Pancreas (tissue), 10 donors: ENCODE measurements at regions not wholly inside any gene's neighbourhood (a gene's known extent, or its start where the extent isn't known, plus 50 kb on each side); places are given as distances from the start of the nearest gene placed in this dataset.

ENCODE experiments used
- ATAC-seq, 4 donors: fragments of 200-7000 bp; cut with Tn5 transposase; one replicate each; pipeline versions ENCODE4 v1.8.0 to v1.9.1; 2020; ENCODE audit warnings: mild to moderate bottlenecking in 4 of 4, moderate library complexity in 4 of 4
- DNase-seq, 6 donors: peaks; one replicate each; pipeline ENCODE4 v3.0.0-alpha.2; 2020
- FAIRE-seq: peaks from 2 replicates; lab custom pipeline; 2012; peaks lifted over from hg19 to GRCh38; lab: Jason Lieb, UNC
- H3K27ac ChIP-seq, 4 donors: fragments of 200-600 bp; sonication (generic); 1 replicate in 3 of 4; 2 replicates in 1 of 4; pipeline versions ENCODE4 v1.5.0 to v1.8.0; 2020
- H3K27me3 ChIP-seq, 4 donors: fragments of 200-600 bp; one replicate each; pipeline ENCODE4 v1.8.0; 2021
- H3K36me3 ChIP-seq, 3 donors: fragments of 200-600 bp; sonication (generic) in 1 of 3; one replicate each; pipeline versions ENCODE4 v1.5.0 to v1.8.0; 2020 to 2021
- H3K4me1 ChIP-seq, 3 donors: fragments of 200-600 bp; one replicate each; pipeline ENCODE4 v1.8.0; 2021
- H3K4me3 ChIP-seq, 4 donors: fragments of 200-600 bp; sonication (generic) in 2 of 4; one replicate each; pipeline versions ENCODE4 v1.5.0 to v1.8.0; 2020 to 2021
- H3K9me3 ChIP-seq, 4 donors: fragments of 200-600 bp; one replicate each; pipeline ENCODE4 v1.8.0; 2021
- CTCF ChIP-seq, 4 donors: fragments of 200-600 bp; sonication (generic) in 3 of 4; IDR thresholded peaks; one replicate each; pipeline versions ENCODE4 v1.5.0 to v1.8.0; 2021; ENCODE audit warnings: antibody characterized with exemption in 4 of 4
- WGBS, 2 donors: extraction: QIAGEN DNeasy Blood & Tissue Kit; methylation state at CpG; one replicate each; pipeline ENCODE4 v1.1.7; 2013; 5-methylcytosine and 5-hydroxymethylcytosine counted together
- intact Hi-C, 3 donors: fragments of 100-400 bp; cut with DNase I; formaldehyde crosslinking; loops; one replicate each; pipeline versions ENCODE4 v1.11.1 to v1.14.2; 2022
- donor health status: healthy with polysubstance abuse.
- donor health status: DM: no; HTN: no; CAD: no; lungs with moderate emphysema.
- donor health status: DM: no; HTN: no; CAD: no.
- donor health status: control.
- donor health status: control.
- donor health status: Bipolar disorder and iron deficiency.
- donor health status: DM: yes; HTN: yes; CAD: no.
- donor health status: DM: no; HTN: no; CAD: no.
- donor health status: DM: no; HTN: no; CAD: no.
- donor health status: DM: yes; HTN: yes; CAD: no.

GRCh38 chr10:3391657-3392056, 219.1 kb upstream of the PITRM1 start:
- intact Hi-C loops = no loop called here
- Histone ChIP-seq H3K4me1 (no peaks in the 10 kb centered on the region), H3K36me3 (no peaks in the 10 kb centered on the region), H3K9me3 (no peaks in the 10 kb centered on the region), H3K27me3 (no peaks in the 10 kb centered on the region), H3K4me3 (no peak overlapping the region), H3K27ac (no peak overlapping the region)
- TF ChIP-seq CTCF (IDR thresholded peaks at IDR 0.05) = no peak
- 77 to 100% methylated on average over 1 of the region's 1 CpG for WGBS, 2 donors
- DNase-seq = no peak
- no peak for ATAC-seq
- no peak for FAIRE-seq

GRCh38 chr10:3389130-3389529, 216.5 kb upstream of the PITRM1 start:
- no peak for TF ChIP-seq CTCF (IDR thresholded peaks at IDR 0.05)
- peak in 4 of 6 donors; percentile 52 to 80 (median 62) for DNase-seq
- no peak for FAIRE-seq
- H3K36me3 ChIP-seq = no peaks in the 10 kb centered on the region
- intact Hi-C loops = no loop called here
- H3K9me3 ChIP-seq = no peaks in the 10 kb centered on the region
- no peaks in the 10 kb centered on the region for H3K27me3 ChIP-seq
- ATAC-seq = peak; percentile 58 to 96 (median 94)
- WGBS, 2 donors = 37 to 49% methylated on average over 10 of the region's 10 CpGs
- H3K27ac ChIP-seq = no peak overlapping the region
- H3K4me3 ChIP-seq = no peak overlapping the region
- no peaks in the 10 kb centered on the region for H3K4me1 ChIP-seq

- ATAC-seq (no peak), FAIRE-seq (no peak)
Observed at GRCh38 chr10:3385487-3385886, 212.9 kb upstream of the PITRM1 start.

GRCh38 chr10:3382092-3382491, 209.5 kb upstream of the PITRM1 start:
- Histone ChIP-seq H3K9me3 (no peaks in the 10 kb centered on the region), H3K36me3 (no peaks in the 10 kb centered on the region), H3K4me1 (no peaks in the 10 kb centered on the region), H3K27me3 (no peaks in the 10 kb centered on the region), H3K4me3 (no peak overlapping the region), H3K27ac (no peak overlapping the region)
- DNase-seq (no peak), ATAC-seq (no peak), FAIRE-seq (no peak)
- no peak for TF ChIP-seq CTCF (IDR thresholded peaks at IDR 0.05)
- intact Hi-C loops = no loop called here
- WGBS, 2 donors = 66 to 87% methylated on average over 2 of the region's 2 CpGs

More at GRCh38 chr10:3385487-3385886, 212.9 kb upstream of the PITRM1 start:
- 86 to 97% methylated on average over 2 of the region's 2 CpGs for WGBS, 2 donors
- intact Hi-C loops = no loop called here
- DNase-seq = no peak
- H3K9me3 ChIP-seq = no peaks in the 10 kb centered on the region
- H3K36me3 ChIP-seq = no peaks in the 10 kb centered on the region
- H3K4me1 ChIP-seq = no peaks in the 10 kb centered on the region
- no peaks in the 10 kb centered on the region for H3K27me3 ChIP-seq
- H3K27ac ChIP-seq = no peak overlapping the region
- no peak for TF ChIP-seq CTCF (IDR thresholded peaks at IDR 0.05)
- no peak overlapping the region for H3K4me3 ChIP-seq

GRCh38 chr10:3380406-3381050, 207.9 kb upstream of the PITRM1 start:
- Histone ChIP-seq H3K4me1 (no peaks in the 10 kb centered on the region), H3K27me3 (no peaks in the 10 kb centered on the region), H3K9me3 (no peaks in the 10 kb centered on the region), H3K4me3 (no peak overlapping the region), H3K27ac (peak overlapping the region in 1 of 4 donors; percentile 13), H3K36me3 (no peaks in the 10 kb centered on the region)
- intact Hi-C loops = no loop called here
- no peak for FAIRE-seq
- peak in 3 of 4 donors; percentile 65 to 82 (median 80) for ATAC-seq
- no peak for TF ChIP-seq CTCF (IDR thresholded peaks at IDR 0.05)
- DNase-seq = no peak
- WGBS, 2 donors = 38 to 43% methylated on average over 7 of the region's 7 CpGs
